Stimulated activated CD4-positive, alpha-beta T cell treated with anti-CD3 and anti-CD28 coated beads, Interleukin-4, amount 100 ng/mL, for 48 hours (primary cell): ENCODE measurements at regions not wholly inside any gene's neighbourhood (a gene's known extent, or its start where the extent isn't known, plus 50 kb on each side); places are given as distances from the start of the nearest gene placed in this dataset.
"Not testable (repeated sequence)": the region's sequence is repeated elsewhere in the genome, so short reads cannot be mapped to it uniquely, and the experiment has no call there.

Experiments used
- DNase-seq, 2 donors: peaks; one replicate each; pipeline ENCODE4 v3.0.0-alpha.2; 2020; ENCODE audit warnings: low read depth in 2 of 2

DNA sequence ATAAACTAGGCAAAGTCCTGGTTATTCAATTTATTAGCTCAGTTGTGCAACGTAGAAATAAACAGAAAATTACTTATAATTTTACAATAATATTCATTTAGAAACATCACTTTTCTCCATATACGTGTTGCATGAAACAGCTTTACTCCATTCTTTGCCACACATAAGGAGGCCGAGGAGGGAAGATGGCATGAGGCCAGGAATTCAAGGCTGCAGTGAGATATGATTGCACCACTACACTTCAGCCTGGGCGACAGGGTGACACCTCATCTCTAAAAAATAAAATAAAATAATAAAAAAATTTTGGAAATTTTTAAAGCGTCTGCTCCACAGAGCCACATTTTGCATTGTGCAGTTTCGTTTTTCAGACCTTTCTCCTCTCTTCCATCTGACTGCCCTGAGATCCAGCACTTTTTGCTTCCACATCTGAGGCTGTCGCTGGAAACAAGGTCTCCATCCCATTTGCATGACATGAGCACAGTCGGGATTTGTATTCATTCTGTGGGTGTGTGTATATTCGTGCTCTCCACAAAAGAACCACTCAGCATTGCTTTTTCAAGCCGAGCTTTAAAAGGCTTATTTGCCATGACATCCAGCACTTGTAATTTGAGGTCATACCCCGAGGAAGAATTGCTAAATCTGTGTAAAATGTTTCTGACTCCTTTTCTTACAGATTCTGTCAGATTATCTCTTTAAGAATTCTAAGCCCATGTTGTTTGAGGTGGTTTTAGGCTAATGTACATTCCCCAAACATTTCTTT is 98.6 kb upstream of the MSX2 start:
- no peak for DNase-seq

DNA sequence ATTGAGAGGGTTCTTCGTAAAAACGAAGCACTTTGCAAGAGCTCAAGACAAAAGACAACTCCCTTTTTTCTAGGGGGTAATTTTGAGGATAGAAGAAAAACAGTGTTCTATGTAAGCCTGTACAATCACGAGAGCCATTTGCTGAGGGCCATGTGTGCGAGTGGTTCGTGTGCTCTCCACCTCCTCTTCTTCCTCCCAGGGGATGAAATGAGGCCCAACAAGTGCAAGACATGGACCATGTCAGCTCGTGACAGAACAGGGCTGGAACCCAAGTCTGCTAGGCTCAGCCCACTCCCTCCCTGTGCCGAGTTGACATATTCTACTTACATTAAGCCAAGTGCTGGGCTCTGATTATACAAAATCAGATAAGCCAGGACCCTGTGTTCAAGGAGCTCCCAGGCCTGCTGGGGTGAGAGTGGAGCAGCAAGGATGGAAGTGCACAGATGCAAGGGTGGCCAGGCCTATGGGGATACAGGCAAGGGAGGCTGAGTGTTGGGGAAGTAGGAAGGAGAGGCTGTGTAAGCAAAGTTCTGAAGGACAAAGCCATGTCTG is 97.9 kb upstream of the MSX2 start:
- DNase-seq: no peak

DNA sequence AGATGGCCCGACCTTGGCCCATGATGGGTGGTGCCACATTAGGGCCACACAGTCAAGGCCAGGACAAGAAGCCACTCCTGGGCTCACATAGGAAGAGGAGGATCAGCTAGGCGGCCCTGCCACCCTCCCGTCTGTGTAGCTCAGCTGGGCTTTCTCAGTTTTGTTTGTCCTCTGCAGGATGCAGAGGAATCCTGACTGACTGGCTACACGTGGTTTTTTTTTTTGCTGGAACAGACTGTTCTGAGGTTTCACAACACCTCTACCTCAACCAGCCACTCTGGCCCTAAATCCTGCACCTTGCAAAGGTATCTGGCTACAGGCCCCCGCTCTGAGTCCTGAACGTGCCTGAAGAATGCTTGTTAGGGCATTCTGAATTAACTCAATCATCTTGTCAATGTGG is 88.3 kb upstream of the MSX2 start:
- DNase-seq: no peak

DNA sequence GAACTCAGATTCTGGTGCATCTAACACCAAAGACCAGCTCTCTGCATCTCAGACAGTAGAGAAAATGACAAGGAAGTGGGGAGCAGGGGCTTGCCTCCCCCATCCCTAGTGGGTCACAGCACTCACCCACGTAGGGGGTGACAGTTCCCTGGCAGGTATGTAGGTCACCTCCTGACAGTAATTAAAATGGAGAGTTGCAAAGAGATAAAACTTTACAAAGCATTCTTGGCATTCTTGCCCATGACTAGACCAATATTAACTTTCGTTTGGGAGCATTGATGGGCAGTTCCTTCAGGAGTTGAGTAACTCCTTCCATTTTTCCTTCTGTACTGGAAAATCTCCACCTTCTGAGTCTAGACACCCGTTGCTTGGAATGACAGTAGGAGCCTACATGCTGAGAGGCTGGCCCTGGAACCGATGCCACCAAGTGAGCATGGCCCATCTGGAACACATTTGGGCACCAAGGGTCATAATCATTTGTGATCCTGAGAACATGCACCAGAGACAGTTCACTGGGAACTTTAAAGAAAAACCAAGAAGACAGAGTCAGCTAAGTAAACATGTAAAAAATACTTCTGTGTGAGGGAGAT is 81.5 kb upstream of the MSX2 start:
- DNase-seq: no peak

- no peak for DNase-seq
Observed at GRCh38 chr5:174644436-174644835, 79.9 kb upstream of the MSX2 start.

- DNase-seq: no peak
Observed at GRCh38 chr5:174644923-174645322, 79.5 kb upstream of the MSX2 start.

GRCh38 chr5:174645677-174646076 is 78.7 kb upstream of the MSX2 start:
- no peak for DNase-seq

DNA sequence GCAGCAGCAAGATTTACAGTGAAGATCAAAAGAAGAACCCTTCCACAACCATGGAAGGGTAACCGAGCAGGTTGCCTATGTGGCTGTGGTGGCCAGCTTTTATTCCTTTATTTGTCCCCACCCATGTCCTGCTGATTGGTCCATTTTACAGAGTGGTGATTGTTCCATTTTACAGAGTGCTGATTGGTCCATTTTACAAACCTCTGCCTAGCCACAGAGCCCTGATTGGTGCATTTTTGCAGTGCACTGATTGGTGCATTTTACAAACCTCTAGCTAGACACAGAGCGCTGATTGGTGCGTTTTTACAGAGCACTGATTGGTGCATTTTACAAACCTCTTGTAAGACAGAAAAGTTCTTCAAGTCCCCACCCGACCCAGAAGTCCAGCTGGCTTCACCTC is 75.8 kb upstream of the MSX2 start:
- DNase-seq: not testable (repeated sequence)

- DNase-seq: no peak
Observed at GRCh38 chr5:174649391-174649790, 75.0 kb upstream of the MSX2 start.

DNA sequence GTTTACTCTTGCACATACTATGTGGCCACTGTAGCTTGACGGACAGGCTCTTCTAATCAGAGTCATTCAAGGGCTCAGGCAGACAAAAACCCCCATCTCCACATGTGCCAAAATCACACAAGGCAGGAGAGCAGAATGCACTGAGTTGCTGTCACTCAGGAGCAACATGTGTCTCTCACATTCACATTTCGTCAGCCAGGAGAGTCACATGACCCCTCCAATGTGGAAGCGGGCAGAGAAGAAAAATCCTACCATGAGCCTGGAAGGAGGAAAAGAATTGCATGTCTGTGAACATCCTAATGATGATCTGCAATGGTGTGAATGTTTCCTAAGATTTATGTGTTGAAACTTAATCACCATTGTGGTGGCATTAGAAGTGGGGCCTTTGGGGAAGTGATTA is 69.9 kb upstream of the MSX2 start:
- DNase-seq: no peak

- no peak for DNase-seq
Observed at GRCh38 chr5:174655351-174655750, 69.0 kb upstream of the MSX2 start.

DNA sequence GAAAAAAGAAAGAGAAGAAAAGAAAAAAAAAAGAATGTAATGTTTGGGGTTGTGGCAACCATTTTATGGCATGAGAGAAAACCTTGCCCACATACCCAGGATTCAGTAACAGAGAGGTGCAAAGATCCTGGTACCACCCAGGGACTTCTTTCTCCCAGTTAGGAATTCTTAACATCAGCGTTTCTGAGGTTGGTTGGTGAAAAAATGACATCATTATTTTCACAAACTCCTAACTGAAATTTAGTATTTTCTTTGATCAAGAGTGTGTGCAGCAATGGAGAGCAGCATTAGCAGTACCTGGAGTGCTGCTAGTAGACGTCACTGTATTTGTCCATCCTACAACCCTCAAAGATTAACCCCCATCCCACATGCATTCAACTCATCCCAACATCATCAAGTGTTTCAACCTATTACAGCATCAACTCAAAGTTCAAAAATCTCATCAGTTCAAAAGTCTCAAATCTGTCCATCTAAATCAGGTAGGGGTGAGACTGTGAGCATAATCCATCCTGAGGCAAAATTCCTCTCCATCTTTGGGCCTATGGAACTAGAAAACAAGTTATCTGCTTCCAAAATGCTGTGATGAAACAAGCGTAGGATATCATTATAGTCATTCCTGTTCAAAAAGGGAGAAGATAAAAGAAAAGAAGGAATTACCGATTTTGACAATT is 60.1 kb upstream of the MSX2 start:
- DNase-seq: no peak

- no peak for DNase-seq
Observed at GRCh38 chr5:174665347-174665746, 59.0 kb upstream of the MSX2 start.

DNA sequence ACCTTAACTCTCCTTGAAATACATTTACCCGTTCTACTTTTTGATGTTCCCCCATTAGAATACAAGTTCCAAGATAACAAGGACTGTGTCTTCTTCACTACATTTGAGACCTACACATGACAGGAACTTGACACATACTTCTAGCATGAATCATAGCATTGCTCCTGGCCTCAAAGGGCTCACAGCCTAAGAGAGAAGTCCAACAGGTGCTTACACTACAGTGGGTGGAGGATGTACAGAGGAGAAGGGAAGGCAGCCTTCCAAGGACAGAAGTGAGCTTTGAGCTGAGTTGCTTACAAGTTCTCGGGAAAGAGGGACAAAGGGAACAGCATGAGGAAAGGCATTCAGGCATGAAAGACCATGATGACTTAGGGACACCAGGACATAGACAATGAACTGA is 56.9 kb upstream of the MSX2 start:
- DNase-seq: no peak

GRCh38 chr5:174668349-174668748 is 56.0 kb upstream of the MSX2 start:
- DNase-seq: no peak
